Hepatocyte (in vitro differentiated cells): ENCODE measurements at regions not wholly inside any gene's neighbourhood (a gene's known extent, or its start where the extent isn't known, plus 50 kb on each side); places are given as distances from the start of the nearest gene placed in this dataset.
"Not testable (repeated sequence)": the region's sequence is repeated elsewhere in the genome, so short reads cannot be mapped to it uniquely, and the experiment has no call there.

Source experiments
- DNase-seq: peaks from one replicate; pipeline ENCODE4 v3.0.0-alpha.2; 2016; ENCODE audit warnings: low spot score
- H2AFZ ChIP-seq: fragments of 200-600 bp; sonication (generic); 2 replicates; pipeline ENCODE4 v1.6.0; 2016; ENCODE audit warnings: antibody characterized with exemption, mild to moderate bottlenecking
- H3K27ac ChIP-seq: fragments of 200-600 bp; sonication (generic); 2 replicates; pipeline ENCODE4 v1.5.1; 2016; ENCODE audit warnings: mild to moderate bottlenecking
- H3K27me3 ChIP-seq: fragments of 200-600 bp; sonication (generic); 2 replicates; pipeline ENCODE4 v1.6.1; 2016
- H3K36me3 ChIP-seq: fragments of 200-600 bp; sonication (generic); replicated peaks from 2 replicates; pipeline ENCODE4 v1.5.1; 2016; ENCODE audit warnings: low read depth; ENCODE audit not compliant: insufficient read depth
- H3K4me1 ChIP-seq: fragments of 200-600 bp; sonication (generic); 2 replicates; pipeline ENCODE4 v1.5.1; 2016; ENCODE audit warnings: mild to moderate bottlenecking, moderate library complexity; ENCODE audit not compliant: insufficient read depth
- H3K4me2 ChIP-seq: fragments of 200-600 bp; sonication (generic); 2 replicates; pipeline ENCODE4 v1.6.0; 2016
- H3K4me3 ChIP-seq: fragments of 200-600 bp; sonication (generic); 2 replicates; pipeline ENCODE4 v1.5.1; 2016; ENCODE audit warnings: mild to moderate bottlenecking
- H3K79me2 ChIP-seq: fragments of 200-600 bp; sonication (generic); 2 replicates; pipeline ENCODE4 v1.6.0; 2017; ENCODE audit warnings: mild to moderate bottlenecking
- H3K9me2 ChIP-seq: fragments of 200-600 bp; sonication (generic); replicated peaks from 2 replicates; pipeline ENCODE4 v1.6.0; 2017; ENCODE audit warnings: mild to moderate bottlenecking; ENCODE audit not compliant: insufficient read depth
- H3K9me3 ChIP-seq: fragments of 200-600 bp; sonication (generic); 2 replicates; pipeline ENCODE4 v1.5.1; 2016; ENCODE audit warnings: low read depth, mild to moderate bottlenecking
- H4K20me1 ChIP-seq: fragments of 200-600 bp; sonication (generic); 2 replicates; pipeline ENCODE4 v1.6.0; 2016; ENCODE audit warnings: mild to moderate bottlenecking; ENCODE audit not compliant: insufficient read depth, poor library complexity, severe bottlenecking
- CTCF ChIP-seq: fragments of 200-600 bp; sonication (generic); IDR thresholded peaks from 2 replicates; pipeline ENCODE4 v1.5.1; 2016; ENCODE audit warnings: antibody characterized with exemption, mild to moderate bottlenecking; ENCODE audit not compliant: poor library complexity
- EZH2 ChIP-seq: fragments of 200-600 bp; sonication (generic); IDR thresholded peaks from 2 replicates; pipeline ENCODE4 v1.6.1; 2016; ENCODE audit warnings: antibody characterized with exemption, mild to moderate bottlenecking, borderline replicate concordance
- EZH2phosphoT487 ChIP-seq: fragments of 200-600 bp; sonication (generic); IDR thresholded peaks from one replicate; pipeline ENCODE4 v1.6.1; 2018; ENCODE audit warnings: antibody characterized with exemption, mild to moderate bottlenecking, low read depth, moderate library complexity; ENCODE audit not compliant: unreplicated experiment, severe bottlenecking
- WGBS: methylation state at CpG from one replicate; pipeline ENCODE4 v1.1.6; 2016; ENCODE audit warnings: low lambda C conversion rate; ENCODE audit errors: missing lambda C conversion rate; 5-methylcytosine and 5-hydroxymethylcytosine counted together

- not testable (repeated sequence) for H3K79me2 ChIP-seq, H3K27me3 ChIP-seq, H3K4me1 ChIP-seq, H3K4me2 ChIP-seq, H3K4me3 ChIP-seq, H4K20me1 ChIP-seq, H3K9me2 ChIP-seq, H3K27ac ChIP-seq, DNase-seq, H2AFZ ChIP-seq, H3K36me3 ChIP-seq, H3K9me3 ChIP-seq
- WGBS = 94% methylated on average over 5 of the region's 5 CpGs
Measured at GRCh38 chr12:76292891-76293290, 55.3 kb downstream of the BBS10 start.

DNA sequence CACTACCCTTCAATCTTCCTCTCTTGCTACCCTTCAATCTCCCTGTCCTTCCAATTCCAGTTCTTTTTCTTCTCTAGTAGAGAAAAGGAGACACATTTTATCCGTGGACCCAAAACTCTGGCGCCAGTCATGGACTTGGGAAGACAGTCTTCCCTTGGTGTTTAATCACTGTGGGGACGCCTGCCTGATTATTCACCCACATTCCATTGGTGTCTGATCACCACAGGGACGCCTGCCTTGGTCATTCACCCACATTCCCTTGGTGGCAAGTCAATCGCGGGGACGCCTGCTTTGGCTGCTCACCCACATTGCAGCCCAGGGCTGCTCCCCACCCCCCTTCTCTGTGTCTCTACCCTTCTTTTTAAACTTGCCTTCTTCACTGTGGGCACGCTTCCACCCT, 55.9 kb downstream of the BBS10 start:
- not testable (repeated sequence) for H3K27me3 ChIP-seq, H3K4me3 ChIP-seq, H3K9me2 ChIP-seq, DNase-seq, H3K79me2 ChIP-seq, H3K4me2 ChIP-seq, H3K9me3 ChIP-seq, H3K27ac ChIP-seq, H2AFZ ChIP-seq, H4K20me1 ChIP-seq, H3K4me1 ChIP-seq, H3K36me3 ChIP-seq
- 93% methylated on average over 8 of the region's 8 CpGs for WGBS

GRCh38 chr12:76290963-76291859, 57.0 kb downstream of the BBS10 start:
- Histone ChIP-seq H3K27ac (no peak overlapping the region), H3K36me3 (no peaks in the 10 kb centered on the region), H4K20me1 (no peaks in the 10 kb centered on the region), H3K4me2 (no peak overlapping the region), H3K27me3 (no peaks in the 10 kb centered on the region), H3K79me2 (no peaks in the 10 kb centered on the region), H3K9me3 (no peaks in the 10 kb centered on the region), H3K4me3 (no peak overlapping the region), H3K9me2 (no peaks in the 10 kb centered on the region), H2AFZ (no peak overlapping the region), H3K4me1 (no peaks in the 10 kb centered on the region)
- DNase-seq = no peak
- 82% methylated on average over 3 of the region's 3 CpGs for WGBS
- TF ChIP-seq EZH2 (no peak), EZH2phosphoT487 (no peak), CTCF (no peak)

DNA sequence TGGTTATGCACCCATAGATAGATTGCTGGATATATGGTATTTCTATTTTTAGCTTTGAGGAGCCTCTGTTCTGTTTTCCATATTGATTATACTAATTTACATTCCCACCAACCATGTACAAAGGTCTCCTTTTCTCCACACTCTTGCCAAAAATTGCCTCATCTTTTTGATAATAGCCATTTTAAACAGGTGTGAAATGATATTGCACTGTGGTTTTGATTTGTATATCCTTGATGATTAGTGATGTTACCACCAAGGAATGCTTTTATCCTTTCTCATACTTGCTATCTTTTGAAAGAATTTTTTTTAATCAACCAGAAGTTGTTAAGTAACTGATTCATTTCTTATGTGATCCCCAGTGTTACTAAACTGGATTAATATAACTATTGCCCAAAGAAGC, 60.0 kb downstream of the BBS10 start:
- no peaks in the 10 kb centered on the region for H3K9me3 ChIP-seq
- H3K79me2 ChIP-seq = no peaks in the 10 kb centered on the region
- H3K4me1 ChIP-seq = peaks cover 11% of the 10 kb centered on the region
- H3K4me2 ChIP-seq = no peak overlapping the region
- H3K36me3 ChIP-seq = no peaks in the 10 kb centered on the region
- H4K20me1 ChIP-seq = no peaks in the 10 kb centered on the region
- DNase-seq = no peak
- no peak for TF ChIP-seq CTCF
- TF ChIP-seq EZH2phosphoT487 = no peak
- no peak for TF ChIP-seq EZH2
- no peaks in the 10 kb centered on the region for H3K27me3 ChIP-seq
- H3K4me3 ChIP-seq = no peak overlapping the region
- no peak overlapping the region for H2AFZ ChIP-seq
- H3K27ac ChIP-seq = no peak overlapping the region
- H3K9me2 ChIP-seq = no peaks in the 10 kb centered on the region
